ENCODE measurements at regions not wholly inside any gene's neighbourhood (a gene's known extent, or its start where the extent isn't known, plus 50 kb on each side); places are given as distances from the start of the nearest gene placed in this dataset.
"Not testable (repeated sequence)": the region's sequence is repeated elsewhere in the genome, so short reads cannot be mapped to it uniquely, and the experiment has no call there.

- intact Hi-C loops (cut with DNase I; ENCODE audit: low total_unique reads), result no loop called here
- no peak overlapping the region for H3K4me3 ChIP-seq
- H3K27me3 ChIP-seq, result no peaks in the 10 kb centered on the region
- no peak overlapping the region for H3K27ac ChIP-seq
- WGBS, 2 donors, result 79 to 86% methylated on average over 2 of the region's 2 CpGs
- H3K4me1 ChIP-seq, result no peaks in the 10 kb centered on the region
- DNase-seq, result no peak
- H3K9me3 ChIP-seq, result no peaks in the 10 kb centered on the region
- TF ChIP-seq CTCF (IDR thresholded peaks at IDR 0.05), result no peak
- TF ChIP-seq POLR2A (IDR thresholded peaks at IDR 0.05), result no peak
- H3K36me3 ChIP-seq (ENCODE audit: low read depth, missing control alignments), result no peaks in the 10 kb centered on the region
Observed at GRCh38 chr2:223494496-223494895, 107.7 kb downstream of the SCG2 start.

- Histone ChIP-seq H3K27ac (no peak overlapping the region), H3K4me3 (no peak overlapping the region), H3K27me3 (no peaks in the 10 kb centered on the region), H3K36me3 (ENCODE audit: low read depth, missing control alignments) (no peaks in the 10 kb centered on the region), H3K4me1 (no peaks in the 10 kb centered on the region), H3K9me3 (no peaks in the 10 kb centered on the region)
- WGBS, 2 donors, result 80 to 81% methylated on average over 2 of the region's 2 CpGs
- intact Hi-C loops (cut with DNase I; ENCODE audit: low total_unique reads), result no loop called here
- DNase-seq, result no peak
- TF ChIP-seq POLR2A (IDR thresholded peaks at IDR 0.05), result no peak
- no peak for TF ChIP-seq CTCF (IDR thresholded peaks at IDR 0.05)
Observed at GRCh38 chr2:223494942-223495341, 107.2 kb downstream of the SCG2 start.

- H3K4me3 ChIP-seq; H3K27ac ChIP-seq; H3K36me3 ChIP-seq (ENCODE audit: low read depth, missing control alignments); intact Hi-C loops (cut with DNase I; ENCODE audit: low total_unique reads); H3K27me3 ChIP-seq; H3K9me3 ChIP-seq; DNase-seq; H3K4me1 ChIP-seq: not testable (repeated sequence)
- 94 to 95% methylated on average over 2 of the region's 2 CpGs for WGBS, 2 donors
Observed at GRCh38 chr2:223496853-223497252, 105.3 kb downstream of the SCG2 start.

GRCh38 chr2:223500709-223501108 lies 101.5 kb downstream of the SCG2 start:
- no peaks in the 10 kb centered on the region for H3K27me3 ChIP-seq
- H3K9me3 ChIP-seq, result no peaks in the 10 kb centered on the region
- H3K27ac ChIP-seq, result no peak overlapping the region
- DNase-seq, result no peak
- intact Hi-C loops (cut with DNase I; ENCODE audit: low total_unique reads), result no loop called here
- H3K4me3 ChIP-seq, result no peak overlapping the region
- no peaks in the 10 kb centered on the region for H3K36me3 ChIP-seq (ENCODE audit: low read depth, missing control alignments)
- 91 to 93% methylated on average over 6 of the region's 6 CpGs for WGBS, 2 donors
- no peak for TF ChIP-seq POLR2A (IDR thresholded peaks at IDR 0.05)
- TF ChIP-seq CTCF (IDR thresholded peaks at IDR 0.05), result no peak
- H3K4me1 ChIP-seq, result no peaks in the 10 kb centered on the region

GRCh38 chr2:223501641-223502040 lies 100.5 kb downstream of the SCG2 start:
- no peak for TF ChIP-seq CTCF (IDR thresholded peaks at IDR 0.05)
- TF ChIP-seq POLR2A (IDR thresholded peaks at IDR 0.05), result no peak
- Histone ChIP-seq H3K9me3 (no peaks in the 10 kb centered on the region), H3K27ac (no peak overlapping the region), H3K27me3 (no peaks in the 10 kb centered on the region), H3K4me3 (no peak overlapping the region), H3K36me3 (ENCODE audit: low read depth, missing control alignments) (no peaks in the 10 kb centered on the region), H3K4me1 (no peaks in the 10 kb centered on the region)
- no peak for DNase-seq
- intact Hi-C loops (cut with DNase I; ENCODE audit: low total_unique reads), result no loop called here
- WGBS, 2 donors, result 66 to 79% methylated on average over 2 of the region's 2 CpGs
